GM23338 (cell line): ENCODE measurements at regions not wholly inside any gene's neighbourhood (a gene's known extent, or its start where the extent isn't known, plus 50 kb on each side); places are given as distances from the start of the nearest gene placed in this dataset.

Experiments
- CREB1 ChIP-seq: fragments of 250-450 bp; sonication (Bioruptor Pico); IDR thresholded peaks from 2 replicates; pipeline ENCODE4 v1.5.0; 2020; ENCODE audit warnings: low read depth, mild to moderate bottlenecking, moderate library complexity
- EZH2 ChIP-seq: fragments of 200-600 bp; sonication (generic); IDR thresholded peaks from one replicate; pipeline ENCODE4 v1.8.0; 2017; ENCODE audit warnings: antibody characterized with exemption, mild to moderate bottlenecking, low read depth; ENCODE audit not compliant: unreplicated experiment
- EZH2phosphoT487 ChIP-seq: fragments of 200-600 bp; sonication (generic); IDR thresholded peaks from one replicate; pipeline ENCODE4 v1.8.1; 2018; ENCODE audit warnings: antibody characterized with exemption; ENCODE audit not compliant: unreplicated experiment
- JUNB ChIP-seq: IDR thresholded peaks from one replicate; pipeline ENCODE4 v1.6.1; 2016; ENCODE audit warnings: antibody characterized with exemption; ENCODE audit not compliant: unreplicated experiment
- POLR2AphosphoS5 ChIP-seq: IDR thresholded peaks from 2 replicates; pipeline ENCODE4 v1.6.1; 2016; ENCODE audit warnings: antibody characterized with exemption, low read depth
- ZNF331 ChIP-seq: fragments of 250-450 bp; sonication (Bioruptor Pico); IDR thresholded peaks from 2 replicates; pipeline ENCODE4 v1.5.0; 2020; ENCODE audit warnings: low read depth, mild to moderate bottlenecking, moderate library complexity
- ZNF462 ChIP-seq: fragments of 250-450 bp; sonication (Bioruptor Pico); IDR thresholded peaks from 2 replicates; pipeline ENCODE4 v1.5.0; 2020; ENCODE audit warnings: mild to moderate bottlenecking, moderate library complexity
- TF ChIP-seq, protein P1 (sequence below), 2 experiments: fragments of 200-600 bp in 1 of 2; sonication (generic) in 1 of 2; conservative IDR thresholded peaks; 2 replicates each; pipeline versions ENCODE4 v1.5.1 to v1.6.1; 2016 to 2017; ENCODE audit warnings: antibody characterized with exemption in 2 of 2, low read depth in 2 of 2, mild to moderate bottlenecking in 2 of 2, moderate library complexity in 1 of 2

GRCh38 chr2:45176390-45176789, 167.1 kb upstream of the SIX2 start:
- TF ChIP-seq, protein P1, sequence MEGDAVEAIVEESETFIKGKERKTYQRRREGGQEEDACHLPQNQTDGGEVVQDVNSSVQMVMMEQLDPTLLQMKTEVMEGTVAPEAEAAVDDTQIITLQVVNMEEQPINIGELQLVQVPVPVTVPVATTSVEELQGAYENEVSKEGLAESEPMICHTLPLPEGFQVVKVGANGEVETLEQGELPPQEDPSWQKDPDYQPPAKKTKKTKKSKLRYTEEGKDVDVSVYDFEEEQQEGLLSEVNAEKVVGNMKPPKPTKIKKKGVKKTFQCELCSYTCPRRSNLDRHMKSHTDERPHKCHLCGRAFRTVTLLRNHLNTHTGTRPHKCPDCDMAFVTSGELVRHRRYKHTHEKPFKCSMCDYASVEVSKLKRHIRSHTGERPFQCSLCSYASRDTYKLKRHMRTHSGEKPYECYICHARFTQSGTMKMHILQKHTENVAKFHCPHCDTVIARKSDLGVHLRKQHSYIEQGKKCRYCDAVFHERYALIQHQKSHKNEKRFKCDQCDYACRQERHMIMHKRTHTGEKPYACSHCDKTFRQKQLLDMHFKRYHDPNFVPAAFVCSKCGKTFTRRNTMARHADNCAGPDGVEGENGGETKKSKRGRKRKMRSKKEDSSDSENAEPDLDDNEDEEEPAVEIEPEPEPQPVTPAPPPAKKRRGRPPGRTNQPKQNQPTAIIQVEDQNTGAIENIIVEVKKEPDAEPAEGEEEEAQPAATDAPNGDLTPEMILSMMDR (conservative IDR thresholded peaks at IDR 0.05; ENCODE audit: low read depth in 2 of 2), result no peak
- TF ChIP-seq CREB1 (CRISPR knock-in tag) (no peak), EZH2 (no peak), ZNF462 (CRISPR knock-in tag) (no peak), POLR2AphosphoS5 (no peak), ZNF331 (CRISPR knock-in tag) (no peak), JUNB (no peak), EZH2phosphoT487 (no peak)
